ENCODE measurements at regions not wholly inside any gene's neighbourhood (a gene's known extent, or its start where the extent isn't known, plus 50 kb on each side); places are given as distances from the start of the nearest gene placed in this dataset.
"Not testable (repeated sequence)": the region's sequence is repeated elsewhere in the genome, so short reads cannot be mapped to it uniquely, and the experiment has no call there.

GRCh38 chr2:75823515-75823914, 112.8 kb upstream of the GCFC2 start:
- TF ChIP-seq POLR2A (IDR thresholded peaks at IDR 0.05); CTCF (IDR thresholded peaks at IDR 0.05 in 4 of 5, conservative IDR thresholded peaks at IDR 0.05 in 1 of 5): not testable (repeated sequence)
